Thyroid gland (tissue), 4 donors: ENCODE measurements at regions not wholly inside any gene's neighbourhood (a gene's known extent, or its start where the extent isn't known, plus 50 kb on each side); places are given as distances from the start of the nearest gene placed in this dataset.

Experiments
- CTCF ChIP-seq, 6 experiments: fragments of 200-600 bp in 3 of 6; fragments of 450-650 bp in 3 of 6; sonication (generic) in 3 of 6; IDR thresholded peaks; one replicate each; pipeline ENCODE4 v1.5.1; 2016 to 2019; ENCODE audit warnings: antibody characterized with exemption in 6 of 6, mild to moderate bottlenecking in 2 of 6, inconsistent platforms in 1 of 6, moderate library complexity in 1 of 6
- POLR2A ChIP-seq, 2 donors: fragments of 450-650 bp; IDR thresholded peaks; one replicate each; pipeline ENCODE4 v1.6.1; 2017; ENCODE audit warnings: antibody characterized with exemption in 2 of 2, mild to moderate bottlenecking in 2 of 2, moderate library complexity in 1 of 2

GRCh38 chr2:238689331-238689730, 158.6 kb upstream of the TWIST2 start:
- TF ChIP-seq CTCF (IDR thresholded peaks at IDR 0.05) (no peak), POLR2A (IDR thresholded peaks at IDR 0.05) (no peak)
